ENCODE measurements at regions not wholly inside any gene's neighbourhood (a gene's known extent, or its start where the extent isn't known, plus 50 kb on each side); places are given as distances from the start of the nearest gene placed in this dataset.
"Not testable (repeated sequence)": the region's sequence is repeated elsewhere in the genome, so short reads cannot be mapped to it uniquely, and the experiment has no call there.

DNA sequence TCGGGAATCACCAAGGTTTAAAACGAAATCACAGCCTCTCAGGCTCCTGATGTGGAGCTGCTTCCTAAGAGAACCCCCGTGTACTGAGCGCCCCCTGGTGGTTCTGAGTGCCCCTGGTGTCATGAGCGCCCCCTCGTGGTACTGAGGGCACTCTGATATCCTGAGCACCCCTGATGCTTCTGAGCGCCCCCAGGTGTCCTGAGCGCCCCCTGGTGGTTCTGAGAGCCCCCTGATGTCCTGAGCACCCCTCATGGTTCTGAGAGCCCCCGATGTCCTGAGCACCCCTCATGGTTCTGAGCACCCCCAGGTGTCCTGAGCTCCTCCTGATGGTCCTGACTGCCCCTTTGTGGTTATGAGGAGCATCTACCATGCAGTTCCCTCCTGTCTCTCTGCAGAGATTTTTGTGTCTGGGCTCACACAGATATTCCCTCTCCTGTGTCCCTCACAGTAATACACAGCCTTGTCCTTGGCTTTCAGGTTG, 1092.1 kb downstream of the TMEM121 start:
- H3K23me2 ChIP-seq (ENCODE audit: low read depth, low read length); H2BK5ac ChIP-seq (ENCODE audit: low read depth, low read length); H2BK15ac ChIP-seq (ENCODE audit: low read length); H3K23ac ChIP-seq (ENCODE audit: insufficient read length); H3K36me3 ChIP-seq (ENCODE audit: control insufficient read depth in 2 of 4, insufficient read depth in 4 of 4, low read length in 3 of 4); H4K91ac ChIP-seq (replicated peaks; ENCODE audit: insufficient read length, low read length); H3K9ac ChIP-seq (replicated peaks in 1 of 4; ENCODE audit: extremely low read depth in 1 of 4, low read depth in 3 of 4, low read length in 3 of 4); H3K4me3 ChIP-seq (ENCODE audit: extremely low read depth in 1 of 4, insufficient read depth in 2 of 4, low read depth in 3 of 4, low read length in 4 of 4); H4K8ac ChIP-seq (ENCODE audit: extremely low read depth, insufficient read depth, low read length); H2AK5ac ChIP-seq (ENCODE audit: low read depth, low read length); H2AFZ ChIP-seq (ENCODE audit: low read length); H3K27me3 ChIP-seq (replicated peaks in 1 of 4; ENCODE audit: control insufficient read depth in 3 of 4, extremely low read depth in 1 of 4, insufficient read depth in 3 of 4, low read length in 3 of 4); H4K20me1 ChIP-seq (replicated peaks in 1 of 2; ENCODE audit: control insufficient read depth in 1 of 2, insufficient read depth in 2 of 2, low read length in 2 of 2); POLR2A ChIA-PET (ENCODE audit: partially characterized antibody); FAIRE-seq; H4K5ac ChIP-seq (ENCODE audit: insufficient read length, low read depth, low read length); H3K18ac ChIP-seq (ENCODE audit: extremely low read depth, low read length); H3K4ac ChIP-seq (replicated peaks; ENCODE audit: insufficient read length, low read depth, low read length); H3K14ac ChIP-seq (ENCODE audit: insufficient read length); H3K4me1 ChIP-seq (replicated peaks in 1 of 4; ENCODE audit: control insufficient read depth in 3 of 4, insufficient read depth in 4 of 4, low read length in 3 of 4); H2BK120ac ChIP-seq (replicated peaks; ENCODE audit: low read depth, low read length); H2BK12ac ChIP-seq (ENCODE audit: low read depth, low read length); H3K27ac ChIP-seq (ENCODE audit: low read depth, low read length); H3K4me2 ChIP-seq (ENCODE audit: insufficient read depth in 1 of 2, low read depth in 2 of 2, low read length in 2 of 2); H2BK20ac ChIP-seq (ENCODE audit: low read length); H3K79me1 ChIP-seq (ENCODE audit: low read depth, low read length); H3K79me2 ChIP-seq (ENCODE audit: control insufficient read depth in 1 of 2, insufficient read depth in 2 of 2, low read length in 2 of 2); H3K56ac ChIP-seq (replicated peaks; ENCODE audit: insufficient read length, low read depth, low read length): not testable (repeated sequence)
- peak in 1 of 2 experiments; percentile 62 for DNase-seq (ENCODE audit: low read depth in 1 of 2, low spot score in 2 of 2)
- TF ChIP-seq, protein P1, sequence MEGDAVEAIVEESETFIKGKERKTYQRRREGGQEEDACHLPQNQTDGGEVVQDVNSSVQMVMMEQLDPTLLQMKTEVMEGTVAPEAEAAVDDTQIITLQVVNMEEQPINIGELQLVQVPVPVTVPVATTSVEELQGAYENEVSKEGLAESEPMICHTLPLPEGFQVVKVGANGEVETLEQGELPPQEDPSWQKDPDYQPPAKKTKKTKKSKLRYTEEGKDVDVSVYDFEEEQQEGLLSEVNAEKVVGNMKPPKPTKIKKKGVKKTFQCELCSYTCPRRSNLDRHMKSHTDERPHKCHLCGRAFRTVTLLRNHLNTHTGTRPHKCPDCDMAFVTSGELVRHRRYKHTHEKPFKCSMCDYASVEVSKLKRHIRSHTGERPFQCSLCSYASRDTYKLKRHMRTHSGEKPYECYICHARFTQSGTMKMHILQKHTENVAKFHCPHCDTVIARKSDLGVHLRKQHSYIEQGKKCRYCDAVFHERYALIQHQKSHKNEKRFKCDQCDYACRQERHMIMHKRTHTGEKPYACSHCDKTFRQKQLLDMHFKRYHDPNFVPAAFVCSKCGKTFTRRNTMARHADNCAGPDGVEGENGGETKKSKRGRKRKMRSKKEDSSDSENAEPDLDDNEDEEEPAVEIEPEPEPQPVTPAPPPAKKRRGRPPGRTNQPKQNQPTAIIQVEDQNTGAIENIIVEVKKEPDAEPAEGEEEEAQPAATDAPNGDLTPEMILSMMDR (IDR thresholded peaks at IDR 0.05; ENCODE audit: control extremely low read depth in 1 of 3, insufficient read depth in 1 of 3, low read depth in 1 of 3, low read length in 3 of 3) = peak; percentile 32 to 87 (median 43)
- TF ChIP-seq, protein P2, sequence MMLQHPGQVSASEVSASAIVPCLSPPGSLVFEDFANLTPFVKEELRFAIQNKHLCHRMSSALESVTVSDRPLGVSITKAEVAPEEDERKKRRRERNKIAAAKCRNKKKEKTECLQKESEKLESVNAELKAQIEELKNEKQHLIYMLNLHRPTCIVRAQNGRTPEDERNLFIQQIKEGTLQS (IDR thresholded peaks at IDR 0.05; ENCODE audit: insufficient read depth, low read depth, low read length) = 0 out of 2 replicates have a peak, but pooled peaks have one; percentile 17
- CTCF ChIA-PET (ENCODE audit: partially characterized antibody) = interaction anchor here (0.7 to 1.7 kb wide), 9 partner anchors 9 to 212 kb away, joined by 3 to 5 read pairs (median 4); no protein-coding TSS in a partner anchor
- WGBS, 2 experiments (ENCODE audit: extremely low coverage in 1 of 2, insufficient coverage in 1 of 2, insufficient read length in 1 of 2, insufficient replicate concordance in 2 of 2, low coverage in 1 of 2, low lambda C conversion rate in 2 of 2, missing lambda C conversion rate in 1 of 2) = 67% methylated on average over 9 of the region's 9 CpGs; no CpG with 5 or more reads in 1 of the 2 experiments
- peaks cover 71 to 82% of the 10 kb centered on the region in 2 experiments for H3K9me3 ChIP-seq (ENCODE audit: insufficient read depth in 2 of 2, low read depth in 1 of 2, low read length in 1 of 2)

Data from H1 (cell line).